Calu3 (cell line): ENCODE measurements at regions not wholly inside any gene's neighbourhood (a gene's known extent, or its start where the extent isn't known, plus 50 kb on each side); places are given as distances from the start of the nearest gene placed in this dataset.

Source experiments
- BruUV-seq: library from RNA; stranded (reverse); fragments of 400-500 nt; replicated peaks from 2 replicates; lab custom pipeline; 2021; lab: Mats Ljungman, UMichigan
- CTCF ChIA-PET: fragments of 300-600 bp; sonication (Branson Sonifier 250); formaldehyde crosslinking; loops from one replicate; lab custom pipeline; 2022; ENCODE audit warnings: antibody characterized with exemption; lab: Charles Lee
- DNase-seq: peaks from one replicate; pipeline ENCODE4 v3.0.0; 2022
- H3K27ac Mint-ChIP-seq: one replicate; pipeline ENCODE4 v1.8.0; 2022; ENCODE audit warnings: mixed read lengths; ENCODE audit not compliant: unreplicated experiment
- H3K27me3 Mint-ChIP-seq: one replicate; pipeline ENCODE4 v1.8.0; 2022; ENCODE audit warnings: mixed read lengths; ENCODE audit not compliant: unreplicated experiment
- H3K36me3 Mint-ChIP-seq: one replicate; pipeline ENCODE4 v1.8.0; 2022; ENCODE audit warnings: mild to moderate bottlenecking, moderate library complexity, mixed read lengths; ENCODE audit not compliant: insufficient read depth, unreplicated experiment
- H3K4me1 Mint-ChIP-seq: one replicate; pipeline ENCODE4 v1.8.0; 2022; ENCODE audit warnings: mild to moderate bottlenecking, low read depth, mixed read lengths; ENCODE audit not compliant: unreplicated experiment
- H3K4me3 Mint-ChIP-seq: one replicate; pipeline ENCODE4 v1.8.0; 2022; ENCODE audit warnings: mild to moderate bottlenecking, low read depth, moderate library complexity, mixed read lengths; ENCODE audit not compliant: unreplicated experiment
- H3K9me3 Mint-ChIP-seq: one replicate; pipeline ENCODE4 v1.8.0; 2022; ENCODE audit warnings: low read depth, mixed read lengths; ENCODE audit not compliant: unreplicated experiment
- CTCF ChIP-seq: fragments of 200-600 bp; IDR thresholded peaks from one replicate; pipeline ENCODE4 v1.8.0; 2022; ENCODE audit warnings: antibody characterized with exemption; ENCODE audit not compliant: unreplicated experiment
- intact Hi-C: fragments of 100-400 bp; cut with micrococcal nuclease; formaldehyde crosslinking; loops from one replicate; pipeline ENCODE4 v1.10.0; 2022; ENCODE audit not compliant: unreplicated experiment

DNA sequence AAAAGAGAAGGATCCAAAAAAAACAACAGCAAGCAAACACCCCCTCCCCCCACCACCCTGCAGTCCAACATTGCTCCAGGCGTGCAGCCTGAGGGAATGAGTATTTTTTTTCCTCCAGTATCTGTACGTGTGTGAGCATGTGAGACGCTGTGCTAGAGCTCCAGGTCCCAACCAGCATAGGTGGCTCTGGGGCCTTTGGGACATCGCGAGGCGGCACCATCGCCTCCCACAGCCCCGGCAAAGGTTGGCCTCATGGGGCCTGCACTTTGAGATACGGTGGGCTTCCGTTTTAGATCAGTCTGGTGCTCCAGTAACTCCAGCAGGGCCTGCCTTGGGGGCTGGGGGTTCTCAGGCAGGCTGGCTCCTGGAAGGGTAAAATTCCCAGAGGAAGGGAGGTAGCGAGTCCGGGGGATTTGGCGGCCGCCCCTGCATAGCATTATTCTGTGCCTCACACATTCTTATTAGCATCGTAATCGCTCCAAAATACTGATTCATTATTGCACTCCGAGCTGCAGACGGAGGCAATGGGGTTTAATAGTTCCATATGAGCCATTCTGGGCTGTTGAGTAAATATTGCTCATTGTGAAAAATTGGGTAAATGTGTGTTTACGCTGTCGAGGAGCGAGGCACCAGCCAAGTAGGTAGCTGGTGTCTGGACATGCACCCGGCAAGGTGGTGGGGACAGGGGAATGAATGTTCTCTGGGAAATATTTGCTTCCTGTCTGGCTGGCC lies 143.1 kb upstream of the MYL2 start:
- H3K36me3 Mint-ChIP-seq = no peaks in the 10 kb centered on the region
- no peak overlapping the region for H3K4me3 Mint-ChIP-seq
- intact Hi-C loops = no loop called here
- CTCF ChIA-PET = no interaction called here
- H3K27ac Mint-ChIP-seq = no peak overlapping the region
- no peak for TF ChIP-seq CTCF
- no peak for DNase-seq
- no peaks in the 10 kb centered on the region for H3K4me1 Mint-ChIP-seq
- H3K9me3 Mint-ChIP-seq = no peaks in the 10 kb centered on the region
- peaks cover 79% of the 10 kb centered on the region for H3K27me3 Mint-ChIP-seq
- BruUV-seq = no TSS peak

- no peaks in the 10 kb centered on the region for H3K36me3 Mint-ChIP-seq
- no peak overlapping the region for H3K27ac Mint-ChIP-seq
- CTCF ChIA-PET = no interaction called here
- H3K27me3 Mint-ChIP-seq = peaks cover 55% of the 10 kb centered on the region
- no peak for TF ChIP-seq CTCF
- H3K4me1 Mint-ChIP-seq = peaks cover 12% of the 10 kb centered on the region
- no TSS peak for BruUV-seq
- no peak for DNase-seq
- no peaks in the 10 kb centered on the region for H3K9me3 Mint-ChIP-seq
- H3K4me3 Mint-ChIP-seq = no peak overlapping the region
- intact Hi-C loops = no loop called here
Observed at GRCh38 chr12:111057701-111058425, 137.5 kb upstream of the MYL2 start.

DNA sequence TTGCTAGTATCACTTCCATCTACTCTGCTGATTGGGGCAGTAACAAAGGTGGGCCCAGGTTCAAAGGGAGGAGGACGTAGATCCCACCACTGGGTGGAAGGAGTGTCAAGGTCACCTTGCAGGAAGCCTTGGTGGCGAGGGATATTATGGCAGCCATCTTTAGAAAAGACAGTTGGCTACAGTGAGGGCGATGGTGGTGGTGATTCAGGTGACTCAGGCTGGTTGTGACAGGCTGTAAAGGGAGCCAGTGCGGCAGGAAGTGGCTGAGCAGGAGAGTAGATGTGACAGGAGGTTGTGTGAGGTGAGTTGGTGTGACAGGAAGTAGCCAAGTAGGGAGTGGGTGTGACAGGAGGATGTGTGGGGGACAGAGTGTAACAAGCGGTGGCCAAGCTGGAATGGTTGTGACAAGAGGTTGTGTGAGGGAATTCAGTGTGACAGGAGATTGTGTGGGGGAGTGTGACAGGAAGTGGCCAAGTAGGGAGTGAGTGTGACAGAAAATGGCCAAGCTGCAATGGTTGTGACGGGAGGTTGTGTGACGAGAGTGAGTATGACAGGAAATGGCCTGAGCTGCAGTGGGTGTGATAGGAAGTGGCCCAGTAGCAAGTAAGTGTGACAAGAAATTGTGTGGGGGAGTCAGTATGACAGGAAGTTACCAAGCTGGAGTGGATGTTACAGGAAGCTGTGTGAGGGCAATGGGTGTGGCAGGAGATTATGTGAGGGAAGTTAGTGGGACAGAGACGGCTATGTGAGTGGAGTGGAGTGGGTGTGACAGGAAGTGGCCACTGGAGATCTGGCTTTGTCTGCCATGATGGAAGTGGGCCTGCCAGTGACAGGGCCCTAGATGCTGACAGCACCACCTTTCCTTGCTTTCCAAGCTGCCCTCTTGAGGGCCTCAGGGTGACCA lies 136.5 kb upstream of the MYL2 start:
- no peak overlapping the region for H3K27ac Mint-ChIP-seq
- no TSS peak for BruUV-seq
- H3K36me3 Mint-ChIP-seq = no peaks in the 10 kb centered on the region

More for the DNA sequence above, 136.5 kb upstream of the MYL2 start:
- peaks cover 12% of the 10 kb centered on the region for H3K4me1 Mint-ChIP-seq
- no peak for DNase-seq
- peaks cover 45% of the 10 kb centered on the region for H3K27me3 Mint-ChIP-seq
- H3K4me3 Mint-ChIP-seq = no peak overlapping the region
- intact Hi-C loops = no loop called here
- no peaks in the 10 kb centered on the region for H3K9me3 Mint-ChIP-seq
- CTCF ChIA-PET = interaction anchor here (0.6 kb wide), 1 partner anchor 17 kb away, joined by 4 read pairs; no protein-coding TSS in a partner anchor
- TF ChIP-seq CTCF = no peak
